GM10266 (cell line): ENCODE measurements at regions not wholly inside any gene's neighbourhood (a gene's known extent, or its start where the extent isn't known, plus 50 kb on each side); places are given as distances from the start of the nearest gene placed in this dataset.
A peak's percentile ranks its signal among the peaks of the same experiment; 100 is the strongest.

Experiments
- DNase-seq: peaks from one replicate; pipeline ENCODE4 v3.0.0; 2012; ENCODE audit errors: extremely low spot score
- CTCF ChIP-seq: IDR thresholded peaks from 2 replicates; pipeline ENCODE4 v1.5.1; 2012; ENCODE audit warnings: mild to moderate bottlenecking, low read depth; ENCODE audit not compliant: control insufficient read depth, insufficient read depth; ENCODE audit errors: missing control alignments

- no peak for TF ChIP-seq CTCF
- peak; percentile 13 for DNase-seq
Observed at GRCh38 chr9:2570615-2571479, 50.7 kb upstream of the VLDLR start.
